ENCODE measurements at regions not wholly inside any gene's neighbourhood (a gene's known extent, or its start where the extent isn't known, plus 50 kb on each side); places are given as distances from the start of the nearest gene placed in this dataset.

- ChIA-PET RAD21 (ENCODE audit: low non-redundant PET in 1 of 2, low total read pairs in 2 of 2, uncharacterized antibody in 2 of 2, unreplicated experiment in 2 of 2) (no interaction called here), POLR2A (no interaction called here), CTCF (no interaction called here)
- H3K4me2 ChIP-seq (ENCODE audit: low read length): no peak overlapping the region
- no peaks in the 10 kb centered on the region for H3K79me2 ChIP-seq (ENCODE audit: insufficient read depth, low read length)
- H4K20me1 ChIP-seq (ENCODE audit: insufficient read depth): no peaks in the 10 kb centered on the region
- peak in 2 of 3 experiments; percentile 24 to 33; a peak in 3 of 6 replicates for TF ChIP-seq CTCF (IDR thresholded peaks at IDR 0.05 in 2 of 3, conservative IDR thresholded peaks at IDR 0.05 in 1 of 3; ENCODE audit: borderline replicate concordance in 1 of 3, insufficient read depth in 1 of 3, low read depth in 2 of 3, low read length in 2 of 3)
- no peak for TF ChIP-seq TCF7L2 (IDR thresholded peaks at IDR 0.05; ENCODE audit: borderline replicate concordance, extremely low read depth, insufficient read depth, insufficient read length)
- no peak overlapping the region for H3K27ac ChIP-seq (ENCODE audit: low read depth, low read length)
- ATAC-seq (peak; percentile 73), DNase-seq (ENCODE audit: low read depth, low spot score) (no peak)
- BruUV-seq (replicated peaks): no TSS peak
- H2AFZ ChIP-seq (ENCODE audit: low read depth, low read length, poor library complexity, severe bottlenecking): no peak overlapping the region
- H3K9ac ChIP-seq (ENCODE audit: low read length): no peak overlapping the region
- intact Hi-C loops (cut with micrococcal nuclease): loop anchor here (5.0 kb wide), 1 partner anchor 142 kb away; no protein-coding TSS in a partner anchor
- no peak overlapping the region for H3K4me3 ChIP-seq (replicated peaks in 1 of 2; ENCODE audit: low read depth in 1 of 2, low read length in 2 of 2)
- H3K4me1 ChIP-seq (ENCODE audit: control insufficient read depth in 1 of 2, insufficient read depth in 2 of 2, low read length in 2 of 2): no peaks in the 10 kb centered on the region
- H3K27me3 ChIP-seq (ENCODE audit: insufficient read depth, low read length): no peaks in the 10 kb centered on the region
- H3K9me2 ChIP-seq (ENCODE audit: insufficient read depth): no peaks in the 10 kb centered on the region
- H3K9me3 ChIP-seq (ENCODE audit: control insufficient read depth in 1 of 2, insufficient read depth in 1 of 2, low read depth in 1 of 2, low read length in 2 of 2): no peaks in the 10 kb centered on the region
- no peaks in the 10 kb centered on the region for H3K36me3 ChIP-seq (ENCODE audit: control insufficient read depth in 1 of 2, insufficient read depth in 2 of 2, low read length in 2 of 2)
These were observed 371.3 kb downstream of the PBX1 start for GRCh38 chr1:164930241-164930640.

GRCh38 chr1:164928232-164928812 is 369.3 kb downstream of the PBX1 start:
- no peaks in the 10 kb centered on the region for H3K27me3 ChIP-seq (ENCODE audit: insufficient read depth, low read length)

More at GRCh38 chr1:164928232-164928812, 369.3 kb downstream of the PBX1 start:
- no peak overlapping the region for H3K4me2 ChIP-seq (ENCODE audit: low read length)
- CTCF ChIA-PET: no interaction called here
- ATAC-seq (no peak), DNase-seq (ENCODE audit: low read depth, low spot score) (no peak)
- TF ChIP-seq POLR2A (IDR thresholded peaks at IDR 0.05; ENCODE audit: borderline replicate concordance, extremely low read depth, insufficient read depth, insufficient read length): no peak
- no peak for TF ChIP-seq YY1 (IDR thresholded peaks at IDR 0.05; ENCODE audit: extremely low read depth, insufficient replicate concordance, low read depth, low read length)
- TF ChIP-seq ATF3 (IDR thresholded peaks at IDR 0.05): no peak
- TF ChIP-seq TCF7L2 (IDR thresholded peaks at IDR 0.05; ENCODE audit: borderline replicate concordance, extremely low read depth, insufficient read depth, insufficient read length): no peak
- TF ChIP-seq ZNF274 (IDR thresholded peaks at IDR 0.05; ENCODE audit: low read depth, low read length): no peak
- no peak for TF ChIP-seq EZH2 (IDR thresholded peaks at IDR 0.05)
- TF ChIP-seq EZH2phosphoT487 (IDR thresholded peaks at IDR 0.05; ENCODE audit: borderline replicate concordance): no peak
- no peak for TF ChIP-seq FOSL1 (IDR thresholded peaks at IDR 0.05; ENCODE audit: low read depth)
- POLR2A ChIA-PET: no interaction called here
- no peak overlapping the region for H3K27ac ChIP-seq (ENCODE audit: low read depth, low read length)
- no peaks in the 10 kb centered on the region for H3K9me2 ChIP-seq (ENCODE audit: insufficient read depth)
- intact Hi-C loops (cut with micrococcal nuclease): no loop called here
- H3K79me2 ChIP-seq (ENCODE audit: insufficient read depth, low read length): no peaks in the 10 kb centered on the region
- RAD21 ChIA-PET (ENCODE audit: low non-redundant PET in 1 of 2, low total read pairs in 2 of 2, uncharacterized antibody in 2 of 2, unreplicated experiment in 2 of 2): no interaction called here
- H3K4me1 ChIP-seq (ENCODE audit: control insufficient read depth in 1 of 2, insufficient read depth in 2 of 2, low read length in 2 of 2): no peaks in the 10 kb centered on the region
- no peak overlapping the region for H3K9ac ChIP-seq (ENCODE audit: low read length)
- H3K4me3 ChIP-seq (replicated peaks in 1 of 2; ENCODE audit: low read depth in 1 of 2, low read length in 2 of 2): no peak overlapping the region
- BruUV-seq (replicated peaks): no TSS peak
- H3K36me3 ChIP-seq (ENCODE audit: control insufficient read depth in 1 of 2, insufficient read depth in 2 of 2, low read length in 2 of 2): no peaks in the 10 kb centered on the region
- no peaks in the 10 kb centered on the region for H3K9me3 ChIP-seq (ENCODE audit: control insufficient read depth in 1 of 2, insufficient read depth in 1 of 2, low read depth in 1 of 2, low read length in 2 of 2)
- H4K20me1 ChIP-seq (ENCODE audit: insufficient read depth): no peaks in the 10 kb centered on the region
- no peak overlapping the region for H2AFZ ChIP-seq (ENCODE audit: low read depth, low read length, poor library complexity, severe bottlenecking)

All from HCT116 (cell line).